Effector memory CD8-positive, alpha-beta T cell (primary cell): ENCODE measurements at regions not wholly inside any gene's neighbourhood (a gene's known extent, or its start where the extent isn't known, plus 50 kb on each side); places are given as distances from the start of the nearest gene placed in this dataset.

Experiments
- ATAC-seq: fragments of 150-1000 bp; cut with Tn5 transposase; replicated peaks from 2 replicates; pipeline ENCODE4 v1.10.0; 2021; ENCODE audit warnings: mild to moderate bottlenecking, moderate library complexity
- DNase-seq, 3 experiments: peaks; one replicate each; pipeline ENCODE4 v3.0.0; 2021
- H3K27ac Mint-ChIP-seq, 2 donors: one replicate each; pipeline ENCODE4 v1.8.0; 2022; ENCODE audit warnings: mild to moderate bottlenecking in 2 of 2, mixed read lengths in 2 of 2, moderate library complexity in 2 of 2
- H3K27me3 Mint-ChIP-seq, 2 donors: one replicate each; pipeline ENCODE4 v1.8.0; 2022; ENCODE audit warnings: mixed read lengths in 2 of 2
- H3K36me3 Mint-ChIP-seq: one replicate; pipeline ENCODE4 v1.8.0; 2022; ENCODE audit warnings: mild to moderate bottlenecking, moderate library complexity, mixed read lengths; ENCODE audit not compliant: insufficient read depth
- H3K4me1 Mint-ChIP-seq, 2 donors: one replicate each; pipeline ENCODE4 v1.8.0; 2022; ENCODE audit warnings: low read depth in 2 of 2, mixed read lengths in 2 of 2
- H3K4me3 Mint-ChIP-seq, 2 donors: one replicate each; pipeline ENCODE4 v1.8.0; 2022; ENCODE audit warnings: mild to moderate bottlenecking in 2 of 2, mixed read lengths in 2 of 2, moderate library complexity in 2 of 2
- H3K9me3 Mint-ChIP-seq, 2 donors: one replicate each; pipeline ENCODE4 v1.8.0; 2022; ENCODE audit warnings: mixed read lengths in 2 of 2

GRCh38 chr16:76906552-76906951, 284.4 kb upstream of the MON1B start:
- H3K27ac Mint-ChIP-seq = no peak overlapping the region
- ATAC-seq = no peak
- H3K4me3 Mint-ChIP-seq = no peak overlapping the region
- H3K36me3 Mint-ChIP-seq = no peaks in the 10 kb centered on the region
- no peaks in the 10 kb centered on the region for H3K4me1 Mint-ChIP-seq
- peaks cover 4 to 10% of the 10 kb centered on the region in 2 donors for H3K9me3 Mint-ChIP-seq
- no peaks in the 10 kb centered on the region for H3K27me3 Mint-ChIP-seq
- DNase-seq = no peak

DNA sequence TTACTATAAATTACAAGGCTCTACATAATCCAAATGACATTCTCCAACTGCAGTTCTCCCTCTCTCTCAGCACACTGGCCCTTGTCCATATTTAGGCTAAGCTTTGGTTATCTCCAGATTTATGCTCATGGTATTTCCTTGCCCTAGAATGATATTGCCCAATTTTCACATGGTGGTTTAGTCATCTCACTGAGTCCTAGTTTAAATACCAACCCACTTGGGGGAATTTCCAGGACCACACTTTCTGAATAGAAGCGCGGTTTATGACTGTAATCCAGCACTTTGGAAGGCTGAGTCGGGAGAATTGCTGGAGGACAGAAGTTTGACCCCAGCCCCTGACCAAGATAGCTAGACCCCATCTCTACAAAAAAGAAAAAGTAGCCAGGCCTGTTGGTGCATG, 280.1 kb upstream of the MON1B start:
- DNase-seq (no peak), ATAC-seq (no peak)
- H3K4me1 Mint-ChIP-seq = no peaks in the 10 kb centered on the region
- no peak overlapping the region for H3K4me3 Mint-ChIP-seq
- H3K9me3 Mint-ChIP-seq = peaks cover 0 to 6% of the 10 kb centered on the region in 2 donors
- H3K36me3 Mint-ChIP-seq = no peaks in the 10 kb centered on the region
- no peak overlapping the region for H3K27ac Mint-ChIP-seq
- H3K27me3 Mint-ChIP-seq = no peaks in the 10 kb centered on the region

DNA sequence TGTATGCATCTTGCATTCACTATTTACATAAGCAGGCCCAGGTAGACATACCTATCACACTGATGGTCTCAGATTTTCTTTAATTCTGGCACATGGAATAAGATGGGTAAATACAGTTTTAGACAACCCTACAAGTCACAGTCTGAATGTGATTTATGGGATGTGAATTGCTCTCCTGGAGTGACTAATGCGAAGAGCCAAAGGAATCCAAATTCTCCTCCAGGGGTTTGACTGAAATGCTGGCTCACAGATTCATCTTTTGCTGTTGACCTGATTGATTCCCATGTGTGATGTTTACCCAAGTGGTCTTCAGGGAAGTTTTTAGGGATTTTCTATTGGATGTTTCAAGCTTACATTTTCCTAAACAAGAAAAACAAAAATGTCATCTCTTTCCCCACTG, 277.9 kb upstream of the MON1B start:
- H3K27ac Mint-ChIP-seq = no peak overlapping the region
- DNase-seq = no peak
- H3K4me3 Mint-ChIP-seq = no peak overlapping the region
- no peaks in the 10 kb centered on the region for H3K4me1 Mint-ChIP-seq
- H3K36me3 Mint-ChIP-seq = no peaks in the 10 kb centered on the region
- H3K27me3 Mint-ChIP-seq = no peaks in the 10 kb centered on the region
- peaks cover 3 to 8% of the 10 kb centered on the region in 2 donors for H3K9me3 Mint-ChIP-seq
- ATAC-seq = no peak

- no peaks in the 10 kb centered on the region for H3K4me1 Mint-ChIP-seq
- H3K9me3 Mint-ChIP-seq = peaks cover 0 to 10% of the 10 kb centered on the region in 2 donors
- H3K27ac Mint-ChIP-seq = no peak overlapping the region
- no peaks in the 10 kb centered on the region for H3K36me3 Mint-ChIP-seq
- ATAC-seq (no peak), DNase-seq (no peak)
- H3K4me3 Mint-ChIP-seq = no peak overlapping the region
- H3K27me3 Mint-ChIP-seq = no peaks in the 10 kb centered on the region
These were observed 264.9 kb upstream of the MON1B start for GRCh38 chr16:76926042-76926441.

DNA sequence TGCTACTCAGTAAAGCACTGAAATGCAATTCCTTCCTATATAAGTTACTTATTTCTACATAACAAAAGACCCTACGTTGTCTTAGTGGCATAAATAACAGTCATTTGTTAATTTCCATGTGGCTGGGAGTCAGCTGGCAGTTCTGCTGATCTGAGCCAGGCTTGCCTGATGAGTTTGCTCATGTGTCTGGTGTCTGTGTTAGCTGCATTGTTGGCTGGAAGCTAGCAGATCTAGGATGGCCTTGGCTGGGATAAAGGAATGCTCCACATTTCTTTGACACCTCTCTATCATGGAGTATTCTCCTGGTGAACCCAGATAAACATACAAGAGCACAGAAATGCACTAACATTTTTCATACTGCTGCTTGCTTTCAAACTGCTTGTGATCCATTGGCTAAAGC, 264.4 kb upstream of the MON1B start:
- no peak for ATAC-seq
- Mint-ChIP-seq H3K27ac (no peak overlapping the region), H3K9me3 (peaks cover 0 to 10% of the 10 kb centered on the region in 2 donors)

GRCh38 chr16:76931186-76931585, 259.8 kb upstream of the MON1B start:
- DNase-seq = no peak
- no peak for ATAC-seq
- no peak overlapping the region for H3K4me3 Mint-ChIP-seq
- H3K4me1 Mint-ChIP-seq = no peaks in the 10 kb centered on the region
- no peaks in the 10 kb centered on the region for H3K36me3 Mint-ChIP-seq
- no peak overlapping the region for H3K27ac Mint-ChIP-seq
- H3K27me3 Mint-ChIP-seq = no peaks in the 10 kb centered on the region
- peaks cover 6 to 8% of the 10 kb centered on the region in 2 donors for H3K9me3 Mint-ChIP-seq

More for the DNA sequence above, 264.4 kb upstream of the MON1B start:
- H3K4me1 Mint-ChIP-seq = no peaks in the 10 kb centered on the region
- DNase-seq = no peak
- H3K27me3 Mint-ChIP-seq = no peaks in the 10 kb centered on the region
- no peaks in the 10 kb centered on the region for H3K36me3 Mint-ChIP-seq
- H3K4me3 Mint-ChIP-seq = no peak overlapping the region

- Mint-ChIP-seq H3K4me1 (no peaks in the 10 kb centered on the region), H3K4me3 (no peak overlapping the region), H3K27ac (no peak overlapping the region), H3K9me3 (peaks cover 6 to 7% of the 10 kb centered on the region in 2 donors), H3K36me3 (no peaks in the 10 kb centered on the region), H3K27me3 (no peaks in the 10 kb centered on the region)
- no peak for DNase-seq
- ATAC-seq = no peak
These were observed 258.3 kb upstream of the MON1B start for GRCh38 chr16:76932541-76933211.

DNA sequence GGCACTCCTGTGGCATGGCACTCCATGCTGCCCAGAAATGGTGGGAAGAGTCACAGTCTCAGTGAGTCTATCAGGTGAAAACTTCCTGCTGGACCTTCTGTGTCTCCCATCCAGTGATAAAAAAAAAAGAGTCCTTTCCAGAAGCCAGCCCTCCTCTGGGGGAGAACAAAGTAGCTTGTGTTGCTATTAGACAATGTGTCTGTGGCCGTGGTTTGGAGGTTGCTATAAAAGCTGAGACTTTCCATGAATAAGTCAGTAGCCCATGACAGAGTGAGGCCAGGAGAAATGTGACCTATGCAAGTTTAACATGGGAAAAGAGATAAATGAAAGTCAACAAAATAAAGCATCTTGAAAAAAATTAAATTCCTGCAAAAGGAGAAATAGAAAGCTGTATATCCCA, 250.7 kb upstream of the MON1B start:
- no peak for DNase-seq
- ATAC-seq = no peak
- no peaks in the 10 kb centered on the region for H3K4me1 Mint-ChIP-seq
- H3K4me3 Mint-ChIP-seq = no peak overlapping the region
- H3K9me3 Mint-ChIP-seq = peaks cover 8 to 14% of the 10 kb centered on the region in 2 donors
- H3K27me3 Mint-ChIP-seq = no peaks in the 10 kb centered on the region
- no peaks in the 10 kb centered on the region for H3K36me3 Mint-ChIP-seq
- no peak overlapping the region for H3K27ac Mint-ChIP-seq

DNA sequence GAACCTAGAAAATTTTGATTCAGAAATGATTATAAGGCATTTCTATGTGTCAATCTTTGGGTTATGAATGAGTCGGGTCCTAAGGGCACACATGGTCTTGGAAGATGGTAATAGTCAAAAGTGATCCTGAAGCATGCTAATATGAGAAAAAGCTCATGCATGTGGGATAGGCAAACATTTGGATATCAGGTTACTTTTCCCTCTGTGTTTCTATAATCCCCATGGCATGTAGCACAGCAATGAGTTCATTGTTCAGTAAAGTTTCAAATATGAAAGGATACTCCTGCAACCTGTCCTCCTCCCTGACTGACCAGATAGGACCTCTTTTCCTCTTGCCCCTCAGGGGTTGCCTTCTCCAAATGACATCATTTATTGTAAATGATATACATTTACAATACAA, 249.9 kb upstream of the MON1B start:
- no peaks in the 10 kb centered on the region for H3K36me3 Mint-ChIP-seq
- no peak overlapping the region for H3K27ac Mint-ChIP-seq
- no peaks in the 10 kb centered on the region for H3K4me1 Mint-ChIP-seq
- no peak overlapping the region for H3K4me3 Mint-ChIP-seq
- H3K27me3 Mint-ChIP-seq = no peaks in the 10 kb centered on the region
- H3K9me3 Mint-ChIP-seq = peaks cover 8 to 11% of the 10 kb centered on the region in 2 donors
- ATAC-seq = no peak
- no peak for DNase-seq

GRCh38 chr16:76942089-76942488, 248.9 kb upstream of the MON1B start:
- Mint-ChIP-seq H3K27me3 (no peaks in the 10 kb centered on the region), H3K36me3 (no peaks in the 10 kb centered on the region), H3K9me3 (peaks cover 8% of the 10 kb centered on the region in 2 donors), H3K27ac (no peak overlapping the region), H3K4me1 (no peaks in the 10 kb centered on the region), H3K4me3 (no peak overlapping the region)
- no peak for ATAC-seq
- no peak for DNase-seq

DNA sequence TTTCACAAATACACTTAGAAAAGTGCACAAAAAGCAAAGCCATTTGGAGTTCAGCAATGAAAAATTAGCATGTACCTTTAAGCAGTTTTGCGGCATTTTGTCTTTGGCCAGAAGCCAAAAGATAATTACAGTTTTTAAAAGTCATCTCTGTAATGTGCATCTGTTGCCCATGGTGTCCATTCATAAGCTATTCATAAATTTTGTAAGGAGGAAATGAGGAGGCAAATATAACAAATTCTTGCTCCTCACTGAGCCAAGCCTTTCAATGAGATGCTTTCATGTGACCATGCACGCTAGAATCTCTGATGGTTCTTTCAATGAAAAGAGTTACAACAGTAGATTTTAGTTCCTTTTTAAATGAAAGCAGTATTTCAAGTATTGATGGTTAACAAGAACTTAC, 247.1 kb upstream of the MON1B start:
- H3K36me3 Mint-ChIP-seq = no peaks in the 10 kb centered on the region
- no peaks in the 10 kb centered on the region for H3K27me3 Mint-ChIP-seq
- peaks cover 7 to 10% of the 10 kb centered on the region in 2 donors for H3K9me3 Mint-ChIP-seq
- H3K27ac Mint-ChIP-seq = no peak overlapping the region
- H3K4me3 Mint-ChIP-seq = no peak overlapping the region
- no peaks in the 10 kb centered on the region for H3K4me1 Mint-ChIP-seq
- DNase-seq (no peak), ATAC-seq (no peak)

- no peak for DNase-seq
- Mint-ChIP-seq H3K36me3 (no peaks in the 10 kb centered on the region), H3K27me3 (no peaks in the 10 kb centered on the region), H3K9me3 (peaks cover 16 to 20% of the 10 kb centered on the region in 2 donors), H3K4me1 (no peaks in the 10 kb centered on the region), H3K27ac (no peak overlapping the region), H3K4me3 (no peak overlapping the region)
- no peak for ATAC-seq
These were observed 244.1 kb upstream of the MON1B start for GRCh38 chr16:76946879-76947278.

GRCh38 chr16:76947749-76948148, 243.2 kb upstream of the MON1B start:
- no peak overlapping the region for H3K27ac Mint-ChIP-seq
- no peaks in the 10 kb centered on the region for H3K36me3 Mint-ChIP-seq
- no peaks in the 10 kb centered on the region for H3K27me3 Mint-ChIP-seq
- DNase-seq = no peak
- no peak overlapping the region for H3K4me3 Mint-ChIP-seq
- no peak for ATAC-seq
- peaks cover 16 to 20% of the 10 kb centered on the region in 2 donors for H3K9me3 Mint-ChIP-seq
- no peaks in the 10 kb centered on the region for H3K4me1 Mint-ChIP-seq

GRCh38 chr16:76955629-76956028, 235.4 kb upstream of the MON1B start:
- peaks cover 7 to 8% of the 10 kb centered on the region in 2 donors for H3K9me3 Mint-ChIP-seq
- no peaks in the 10 kb centered on the region for H3K27me3 Mint-ChIP-seq
- no peak overlapping the region for H3K27ac Mint-ChIP-seq
- no peaks in the 10 kb centered on the region for H3K36me3 Mint-ChIP-seq
- DNase-seq (no peak), ATAC-seq (no peak)
- H3K4me1 Mint-ChIP-seq = no peaks in the 10 kb centered on the region
- no peak overlapping the region for H3K4me3 Mint-ChIP-seq
